ENCODE measurements at regions not wholly inside any gene's neighbourhood (a gene's known extent, or its start where the extent isn't known, plus 50 kb on each side); places are given as distances from the start of the nearest gene placed in this dataset.

DNA sequence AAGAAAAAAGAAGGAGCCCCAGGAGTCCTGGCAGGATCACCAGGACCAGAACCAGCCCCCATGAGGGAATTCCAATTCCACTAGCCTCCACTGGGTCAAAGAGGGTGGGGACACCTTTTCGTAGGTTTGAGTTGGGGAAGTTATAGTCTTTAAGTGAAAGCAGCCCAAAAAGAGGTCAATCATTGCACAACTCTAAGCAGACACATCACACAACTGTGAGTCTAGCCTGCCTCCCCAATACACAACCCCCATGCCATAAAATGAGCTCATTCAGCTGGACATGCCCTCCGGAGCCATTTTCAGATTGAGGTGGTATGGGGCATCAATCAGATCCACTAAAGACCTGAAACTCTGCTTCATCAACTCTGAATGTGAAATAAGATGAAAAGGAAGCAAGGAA lies 179.9 kb downstream of the NPHP4 start:
- H3K4me3 Mint-ChIP-seq: no peak overlapping the region
- H3K27ac Mint-ChIP-seq: no peak overlapping the region
- peaks cover 15% of the 10 kb centered on the region for H3K27me3 Mint-ChIP-seq
- no peaks in the 10 kb centered on the region for H3K9me3 Mint-ChIP-seq
- peaks cover 5% of the 10 kb centered on the region for H3K4me1 Mint-ChIP-seq
- ATAC-seq (replicated peaks): no peak
- no peaks in the 10 kb centered on the region for H3K36me3 Mint-ChIP-seq (ENCODE audit: low read depth)

DNA sequence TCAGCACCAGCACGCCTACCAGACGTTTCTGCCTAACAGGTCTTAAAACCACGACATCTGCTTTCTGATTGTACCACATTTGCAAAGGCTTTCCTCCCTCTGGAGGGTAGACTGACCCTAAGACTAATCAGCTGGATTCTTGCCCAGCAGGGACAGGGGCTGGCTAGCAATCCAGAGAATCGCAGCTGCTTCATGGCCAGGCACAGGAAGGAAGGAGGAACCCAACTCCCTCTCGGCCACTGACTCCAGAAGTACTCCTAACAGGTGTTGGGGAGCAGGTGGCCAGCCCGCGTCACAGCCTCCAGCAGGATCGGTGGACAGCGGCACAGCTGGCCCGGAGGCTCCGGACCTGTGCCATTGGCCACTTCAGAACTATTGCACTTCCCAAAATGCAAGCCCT lies 180.8 kb downstream of the NPHP4 start:
- Mint-ChIP-seq H3K4me1 (peaks cover 4% of the 10 kb centered on the region), H3K27ac (no peak overlapping the region), H3K9me3 (no peaks in the 10 kb centered on the region), H3K4me3 (no peak overlapping the region), H3K27me3 (peaks cover 9% of the 10 kb centered on the region), H3K36me3 (ENCODE audit: low read depth) (no peaks in the 10 kb centered on the region)
- no peak for ATAC-seq (replicated peaks)

DNA sequence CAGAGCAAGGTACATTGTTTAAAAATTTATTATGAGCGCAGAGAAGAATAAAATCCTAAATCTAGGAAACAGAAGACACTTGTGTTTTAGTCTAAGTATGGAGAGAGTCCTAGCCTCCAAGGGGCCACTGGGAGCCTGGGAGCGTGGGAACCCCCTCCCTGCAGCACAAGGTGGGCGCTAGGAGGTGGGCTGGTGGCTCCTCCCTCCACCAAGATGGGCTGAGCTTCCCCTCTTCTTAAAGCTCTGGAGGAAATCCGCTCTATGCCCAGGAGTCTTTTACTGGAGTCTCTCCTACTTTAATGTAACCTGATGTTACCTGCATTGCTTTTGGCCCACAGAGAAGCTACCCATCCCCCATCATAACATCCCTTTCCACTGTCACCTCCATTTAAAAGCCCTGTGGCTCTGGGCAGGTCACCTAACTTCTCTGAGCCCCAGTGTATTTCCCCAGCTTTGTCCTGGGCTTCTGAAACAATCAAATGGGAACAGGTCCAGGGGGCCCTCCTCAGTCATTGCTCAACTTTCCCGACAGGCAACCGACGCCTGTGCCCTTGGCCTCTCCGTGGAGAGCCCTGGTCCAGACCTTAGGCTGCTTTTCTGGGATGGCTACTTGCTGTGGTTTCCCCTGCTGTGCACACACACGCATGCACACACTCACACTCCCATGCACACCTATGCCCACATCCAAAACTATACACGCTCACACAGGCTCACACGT lies 181.5 kb downstream of the NPHP4 start:
- H3K27ac Mint-ChIP-seq: no peak overlapping the region
- no peak overlapping the region for H3K4me3 Mint-ChIP-seq
- ATAC-seq (replicated peaks): no peak

DNA sequence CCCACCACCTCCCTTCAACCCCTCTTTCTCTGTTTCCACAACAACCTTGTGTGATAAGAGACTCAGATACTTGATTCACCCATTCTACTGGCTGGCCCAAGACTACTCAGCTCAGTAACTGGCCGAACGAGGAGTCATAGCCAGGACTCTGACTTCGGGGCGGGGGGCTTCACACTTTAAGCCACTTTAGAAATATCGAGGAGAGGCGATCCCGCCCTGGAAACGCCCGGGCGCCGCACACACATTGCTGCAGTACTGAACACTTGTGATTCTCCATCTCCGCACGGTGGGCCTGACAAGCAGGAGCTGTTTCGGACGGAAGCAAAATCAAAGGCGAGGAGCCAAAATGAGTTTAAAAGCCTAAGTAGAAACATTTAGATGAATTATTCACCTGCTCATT lies 182.1 kb downstream of the NPHP4 start:
- Mint-ChIP-seq H3K9me3 (no peaks in the 10 kb centered on the region), H3K27me3 (peaks cover 3% of the 10 kb centered on the region), H3K4me1 (no peaks in the 10 kb centered on the region), H3K4me3 (no peak overlapping the region), H3K36me3 (ENCODE audit: low read depth) (no peaks in the 10 kb centered on the region), H3K27ac (no peak overlapping the region)
- no peak for ATAC-seq (replicated peaks)

More for the DNA sequence above, 181.5 kb downstream of the NPHP4 start:
- no peaks in the 10 kb centered on the region for H3K36me3 Mint-ChIP-seq (ENCODE audit: low read depth)
- H3K9me3 Mint-ChIP-seq: no peaks in the 10 kb centered on the region
- H3K27me3 Mint-ChIP-seq: peaks cover 3% of the 10 kb centered on the region
- no peaks in the 10 kb centered on the region for H3K4me1 Mint-ChIP-seq

DNA sequence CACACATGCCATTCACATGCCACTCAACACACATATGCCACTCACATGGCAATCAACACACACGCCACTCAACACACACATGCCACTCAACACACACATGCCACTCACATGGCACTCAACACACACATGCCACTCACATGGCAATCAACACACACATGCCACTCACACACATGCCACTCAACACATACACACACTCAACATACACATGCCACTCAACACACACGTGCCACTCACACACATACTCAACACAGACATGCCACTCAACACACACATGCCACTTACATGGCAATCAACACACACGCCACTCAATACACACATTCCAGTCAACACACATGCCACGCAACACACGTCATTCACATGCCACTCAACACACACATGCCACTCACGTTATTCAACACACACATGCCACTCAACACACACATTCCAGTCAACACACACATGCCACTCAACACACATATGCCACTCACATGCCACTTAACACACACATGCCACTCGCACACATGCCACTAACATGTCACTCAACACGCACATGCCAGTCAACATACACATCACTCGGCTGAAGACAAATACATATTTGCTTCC lies 182.9 kb downstream of the NPHP4 start:
- H3K36me3 Mint-ChIP-seq (ENCODE audit: low read depth): no peaks in the 10 kb centered on the region
- H3K27ac Mint-ChIP-seq: no peak overlapping the region
- H3K4me1 Mint-ChIP-seq: no peaks in the 10 kb centered on the region
- H3K4me3 Mint-ChIP-seq: no peak overlapping the region
- ATAC-seq (replicated peaks): no peak
- H3K27me3 Mint-ChIP-seq: peaks cover under 1% of the 10 kb centered on the region
- H3K9me3 Mint-ChIP-seq: no peaks in the 10 kb centered on the region

DNA sequence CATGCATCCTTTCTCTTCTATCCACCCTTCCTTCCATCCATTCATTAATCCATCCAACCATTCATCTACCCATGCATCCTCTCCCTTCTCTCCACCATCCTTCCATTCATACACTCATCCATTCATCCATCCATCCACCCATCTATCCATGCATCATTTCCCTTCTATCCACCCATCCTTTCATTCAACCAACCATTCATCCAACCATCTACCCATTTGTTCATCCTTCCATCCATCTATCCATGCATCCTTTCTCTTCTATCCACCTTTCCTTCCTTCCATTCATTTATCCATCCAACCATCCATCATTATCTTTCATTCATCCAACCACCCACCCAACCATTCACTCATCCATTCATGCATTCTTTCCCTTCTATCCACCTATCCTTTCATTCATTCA lies 188.4 kb downstream of the NPHP4 start:
- no peaks in the 10 kb centered on the region for H3K36me3 Mint-ChIP-seq (ENCODE audit: low read depth)
- ATAC-seq (replicated peaks): no peak

DNA sequence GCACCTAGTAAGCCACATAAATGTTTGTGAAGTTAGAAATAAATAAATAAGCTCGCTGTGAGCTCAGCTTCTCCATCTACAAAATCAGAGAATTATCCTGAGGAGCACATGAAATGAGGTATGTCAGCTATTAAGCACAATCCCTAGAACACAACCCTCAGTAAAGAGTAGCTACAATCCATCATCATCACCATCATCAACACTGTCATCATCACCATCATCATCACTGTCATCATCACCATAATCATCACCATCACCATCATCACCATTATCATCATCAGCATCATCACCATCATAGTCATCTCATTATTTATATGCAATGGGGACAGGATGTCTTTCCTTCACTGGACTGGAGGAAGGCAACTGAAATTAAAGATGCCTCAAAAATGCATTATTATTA lies 189.6 kb downstream of the NPHP4 start:
- H3K4me1 Mint-ChIP-seq: no peaks in the 10 kb centered on the region
- H3K27me3 Mint-ChIP-seq: peaks cover 7% of the 10 kb centered on the region
- no peaks in the 10 kb centered on the region for H3K36me3 Mint-ChIP-seq (ENCODE audit: low read depth)
- no peak overlapping the region for H3K27ac Mint-ChIP-seq
- peaks cover 4% of the 10 kb centered on the region for H3K9me3 Mint-ChIP-seq
- no peak overlapping the region for H3K4me3 Mint-ChIP-seq
- no peak for ATAC-seq (replicated peaks)

More for the DNA sequence above, 188.4 kb downstream of the NPHP4 start:
- Mint-ChIP-seq H3K9me3 (peaks cover 4% of the 10 kb centered on the region), H3K4me3 (no peak overlapping the region), H3K27me3 (peaks cover 4% of the 10 kb centered on the region), H3K27ac (no peak overlapping the region), H3K4me1 (no peaks in the 10 kb centered on the region)

DNA sequence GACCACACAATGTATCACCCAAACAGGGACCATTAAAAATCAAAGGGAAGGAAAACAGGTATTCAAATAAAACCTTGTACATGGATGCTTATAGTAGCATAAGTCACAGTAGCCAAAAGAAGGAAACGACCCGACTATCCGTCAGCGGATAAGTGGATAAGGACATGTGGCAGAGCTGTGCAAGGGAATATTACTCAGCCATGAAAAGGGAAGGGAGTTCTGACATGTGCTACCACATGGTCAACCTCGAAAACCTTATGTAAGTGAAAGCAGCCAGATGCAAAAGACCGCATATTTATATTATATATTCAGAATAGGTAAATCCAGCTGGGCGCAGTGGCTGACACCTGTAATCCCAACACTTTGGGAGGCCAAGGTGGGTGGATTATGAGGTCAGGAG lies 193.3 kb downstream of the NPHP4 start:
- no peak for ATAC-seq (replicated peaks)
- no peak overlapping the region for H3K27ac Mint-ChIP-seq
- H3K27me3 Mint-ChIP-seq: peaks cover 11% of the 10 kb centered on the region

DNA sequence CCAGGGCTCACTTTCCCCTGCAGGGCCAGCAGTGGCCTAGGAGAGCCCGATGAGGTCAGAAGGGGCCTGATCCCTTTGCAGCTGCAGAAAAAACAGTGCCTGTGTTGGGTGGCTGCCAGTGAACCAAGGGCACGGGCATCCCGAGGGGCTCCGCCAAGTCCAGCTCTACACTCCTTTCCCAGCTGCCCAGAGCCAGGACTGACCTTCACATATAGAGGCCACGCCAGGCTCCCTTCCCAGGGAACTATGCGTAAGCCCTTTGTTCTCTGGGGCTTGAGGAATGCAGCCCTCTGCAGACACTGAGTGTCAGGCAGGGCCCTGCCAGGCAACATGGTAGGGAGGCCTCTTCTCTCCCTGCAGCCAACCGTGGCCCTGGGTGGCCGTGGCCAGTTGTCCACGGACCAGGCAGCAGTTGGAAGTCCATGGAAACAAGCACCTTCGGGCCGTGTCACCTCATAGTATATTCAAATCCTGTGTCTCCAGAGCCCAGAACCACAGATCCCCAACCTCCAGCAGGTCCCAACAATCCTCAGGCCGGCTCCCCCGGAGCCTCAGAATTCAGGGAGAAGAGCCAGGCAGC lies 194.0 kb downstream of the NPHP4 start:
- Mint-ChIP-seq H3K27me3 (peaks cover 11% of the 10 kb centered on the region), H3K9me3 (peaks cover 4% of the 10 kb centered on the region), H3K36me3 (ENCODE audit: low read depth) (no peaks in the 10 kb centered on the region), H3K4me1 (no peaks in the 10 kb centered on the region), H3K4me3 (no peak overlapping the region), H3K27ac (no peak overlapping the region)
- no peak for ATAC-seq (replicated peaks)

More for the DNA sequence above, 193.3 kb downstream of the NPHP4 start:
- Mint-ChIP-seq H3K4me3 (no peak overlapping the region), H3K36me3 (ENCODE audit: low read depth) (no peaks in the 10 kb centered on the region), H3K9me3 (peaks cover 4% of the 10 kb centered on the region), H3K4me1 (no peaks in the 10 kb centered on the region)

DNA sequence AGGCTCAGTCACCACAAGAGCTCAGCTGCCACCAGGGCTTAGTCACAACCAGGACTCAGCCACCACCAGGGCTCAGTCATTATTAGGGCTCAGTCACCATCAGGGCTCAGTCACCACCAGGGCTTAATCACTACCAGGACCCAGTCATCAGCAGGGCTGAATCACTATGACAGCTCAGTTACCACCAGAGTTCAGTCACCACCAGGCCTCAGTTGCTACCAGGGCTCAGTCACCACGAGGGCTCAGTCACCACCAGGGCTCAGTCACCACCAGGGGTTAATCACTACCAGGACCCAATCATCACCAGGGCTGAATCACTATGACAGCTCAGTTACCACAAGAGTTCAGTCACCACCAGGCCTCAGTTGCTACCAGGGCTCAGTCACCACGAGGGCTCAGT lies 196.2 kb downstream of the NPHP4 start:
- Mint-ChIP-seq H3K27me3 (peaks cover 16% of the 10 kb centered on the region), H3K4me3 (no peak overlapping the region), H3K36me3 (ENCODE audit: low read depth) (no peaks in the 10 kb centered on the region), H3K4me1 (no peaks in the 10 kb centered on the region), H3K9me3 (peaks cover 2% of the 10 kb centered on the region), H3K27ac (no peak overlapping the region)
- ATAC-seq (replicated peaks): peak; percentile 60

DNA sequence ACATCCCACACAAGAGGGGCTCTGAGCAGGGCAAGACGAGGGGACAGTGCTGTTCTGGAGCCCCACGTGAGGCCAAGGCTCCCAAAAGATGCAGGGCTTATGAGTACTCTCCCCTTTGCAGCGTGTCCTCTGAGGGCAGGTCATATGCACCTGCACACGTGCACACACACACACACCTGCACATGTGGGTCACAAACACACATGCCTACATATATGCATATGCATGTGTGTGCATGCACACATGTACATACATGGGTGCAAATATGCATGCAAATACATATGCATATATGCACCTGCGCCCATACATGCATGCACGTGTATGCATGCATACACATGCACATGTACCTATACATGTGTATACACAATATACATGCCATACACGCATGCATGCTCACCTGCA lies 197.9 kb downstream of the NPHP4 start:
- no peak overlapping the region for H3K4me3 Mint-ChIP-seq
- ATAC-seq (replicated peaks): no peak
- H3K4me1 Mint-ChIP-seq: no peaks in the 10 kb centered on the region
- H3K27ac Mint-ChIP-seq: no peak overlapping the region
- peaks cover 18% of the 10 kb centered on the region for H3K27me3 Mint-ChIP-seq
- H3K9me3 Mint-ChIP-seq: peaks cover 4% of the 10 kb centered on the region
- H3K36me3 Mint-ChIP-seq (ENCODE audit: low read depth): no peaks in the 10 kb centered on the region

DNA sequence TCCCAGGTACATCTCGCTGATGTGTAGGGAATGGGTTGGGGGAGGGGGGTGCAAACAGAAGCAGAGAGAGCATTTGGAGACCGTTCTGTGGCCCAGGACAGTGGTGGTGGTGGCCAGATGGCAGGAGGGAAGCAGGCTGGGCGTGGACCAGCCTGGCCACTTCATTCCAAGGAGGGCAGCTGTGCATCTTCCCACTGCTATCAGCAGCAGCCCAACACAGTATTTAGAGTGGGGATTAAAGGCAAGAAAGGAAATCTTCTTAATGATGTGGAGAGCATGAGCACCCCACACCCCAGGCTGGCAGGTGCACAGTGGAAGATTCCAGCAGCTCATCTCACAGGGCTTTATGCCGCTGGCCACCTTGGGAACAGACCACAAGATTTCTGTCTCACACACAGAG lies 198.7 kb downstream of the NPHP4 start:
- H3K27me3 Mint-ChIP-seq: peaks cover 14% of the 10 kb centered on the region
- no peak overlapping the region for H3K4me3 Mint-ChIP-seq
- no peaks in the 10 kb centered on the region for H3K4me1 Mint-ChIP-seq
- no peaks in the 10 kb centered on the region for H3K36me3 Mint-ChIP-seq (ENCODE audit: low read depth)
- peaks cover 7% of the 10 kb centered on the region for H3K9me3 Mint-ChIP-seq
- no peak overlapping the region for H3K27ac Mint-ChIP-seq
- no peak for ATAC-seq (replicated peaks)

DNA sequence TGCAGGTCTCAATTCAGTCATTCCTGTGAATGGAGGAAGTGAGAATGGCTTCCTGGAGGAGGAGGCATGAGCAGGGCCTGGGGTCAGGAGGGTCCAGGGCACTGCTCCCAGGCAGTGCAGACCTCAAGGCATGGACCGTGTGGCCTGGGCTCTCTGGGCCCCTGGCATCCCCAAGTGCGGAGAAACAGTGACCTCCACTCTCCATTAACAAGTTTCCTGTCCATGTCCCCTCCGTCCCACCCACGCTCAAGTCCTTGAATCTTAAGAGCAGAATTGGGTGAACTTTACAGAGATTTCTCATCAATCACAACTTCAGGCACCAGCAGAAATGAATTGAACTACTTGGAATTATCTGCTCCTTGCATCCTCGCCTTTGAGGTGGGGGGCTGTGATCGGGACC lies 211.1 kb downstream of the NPHP4 start:
- ATAC-seq (replicated peaks): no peak
- Mint-ChIP-seq H3K9me3 (no peaks in the 10 kb centered on the region), H3K4me1 (no peaks in the 10 kb centered on the region), H3K27me3 (peaks cover 3% of the 10 kb centered on the region), H3K4me3 (no peak overlapping the region), H3K27ac (no peak overlapping the region), H3K36me3 (ENCODE audit: low read depth) (no peaks in the 10 kb centered on the region)

DNA sequence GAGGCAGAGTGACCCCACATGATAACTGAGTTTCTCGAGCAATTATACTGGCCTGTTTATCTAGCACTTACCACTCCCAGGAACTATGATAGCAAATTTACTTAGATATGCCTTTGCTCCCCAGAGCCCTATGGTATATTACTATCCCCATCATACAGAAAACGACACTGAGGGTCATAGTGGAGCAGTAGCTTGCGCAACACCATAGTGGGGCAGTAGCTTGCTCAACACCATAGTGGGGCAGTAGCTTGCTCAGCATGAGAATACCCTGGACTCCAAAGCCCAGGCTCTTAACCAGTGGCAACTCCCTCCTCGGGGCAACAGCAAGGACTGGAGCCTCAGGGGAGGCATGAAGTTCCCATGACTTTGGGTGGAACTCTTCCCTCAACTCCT lies 211.9 kb downstream of the NPHP4 start:
- H3K27ac Mint-ChIP-seq: no peak overlapping the region
- H3K4me3 Mint-ChIP-seq: no peak overlapping the region
- H3K36me3 Mint-ChIP-seq (ENCODE audit: low read depth): no peaks in the 10 kb centered on the region
- no peaks in the 10 kb centered on the region for H3K4me1 Mint-ChIP-seq
- H3K27me3 Mint-ChIP-seq: peaks cover 3% of the 10 kb centered on the region
- ATAC-seq (replicated peaks): no peak
- no peaks in the 10 kb centered on the region for H3K9me3 Mint-ChIP-seq

DNA sequence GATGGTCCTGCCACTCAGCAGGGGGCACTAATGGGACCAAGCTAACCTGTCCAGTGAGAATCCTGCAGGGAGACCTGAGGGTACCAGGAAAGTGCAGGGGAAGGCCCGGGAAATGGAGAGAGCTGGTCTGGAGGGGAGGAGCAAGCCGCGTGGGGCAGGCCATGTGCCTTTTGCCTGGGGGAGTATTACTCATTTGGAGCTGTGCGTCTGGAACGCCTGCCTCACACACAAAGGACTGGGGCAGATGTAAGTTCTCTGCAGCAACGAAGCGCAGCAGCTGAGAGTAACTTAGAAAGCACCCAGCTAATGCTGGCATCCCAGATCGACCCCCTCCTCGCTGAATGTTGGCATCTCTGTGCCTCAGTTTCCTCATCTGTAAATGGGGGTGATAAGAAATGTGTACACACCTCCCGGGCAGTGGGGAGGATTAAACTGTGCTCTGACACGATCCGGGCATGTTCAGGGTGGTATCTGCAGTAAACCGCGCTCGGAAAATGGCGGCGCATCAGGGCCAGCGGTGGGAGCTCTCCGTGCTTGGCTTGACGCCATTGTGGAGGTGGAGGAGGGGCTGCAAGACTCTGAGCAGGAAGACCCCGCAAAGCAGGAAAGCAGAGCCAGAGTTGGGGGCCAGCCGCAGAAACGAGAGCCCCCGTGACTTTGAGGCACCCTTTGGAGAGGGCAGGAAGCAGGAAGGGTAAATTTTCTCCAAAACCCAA lies 212.5 kb downstream of the NPHP4 start:
- Mint-ChIP-seq H3K36me3 (ENCODE audit: low read depth) (no peaks in the 10 kb centered on the region), H3K4me3 (no peak overlapping the region), H3K27me3 (no peaks in the 10 kb centered on the region), H3K9me3 (no peaks in the 10 kb centered on the region), H3K4me1 (no peaks in the 10 kb centered on the region), H3K27ac (no peak overlapping the region)
- no peak for ATAC-seq (replicated peaks)
